Type B pancreatic cell (in vitro differentiated cells): ENCODE measurements at regions not wholly inside any gene's neighbourhood (a gene's known extent, or its start where the extent isn't known, plus 50 kb on each side); places are given as distances from the start of the nearest gene placed in this dataset.

Experiments
- DNase-seq: peaks from one replicate; pipeline ENCODE4 v3.0.0; 2021; ENCODE audit warnings: mixed read lengths; ENCODE audit not compliant: unreplicated experiment; ENCODE audit errors: extremely low spot score
- H3K27ac Mint-ChIP-seq: 2 replicates; pipeline ENCODE4 v1.8.0; 2021; ENCODE audit warnings: mild to moderate bottlenecking, mixed read lengths
- H3K27me3 Mint-ChIP-seq: 2 replicates; pipeline ENCODE4 v1.8.0; 2021; ENCODE audit warnings: mixed read lengths
- H3K36me3 Mint-ChIP-seq: 2 replicates; pipeline ENCODE4 v1.8.0; 2021; ENCODE audit warnings: mixed read lengths
- H3K4me1 Mint-ChIP-seq: one replicate; pipeline ENCODE4 v1.8.0; 2021; ENCODE audit warnings: mixed read lengths; ENCODE audit not compliant: unreplicated experiment
- H3K4me3 Mint-ChIP-seq: 2 replicates; pipeline ENCODE4 v1.8.0; 2021; ENCODE audit warnings: mild to moderate bottlenecking, mixed read lengths
- H3K9me3 Mint-ChIP-seq: 2 replicates; pipeline ENCODE4 v1.8.0; 2021; ENCODE audit warnings: mixed read lengths
- TF ChIP-seq, protein P1 (sequence below): fragments of 200-600 bp; sonication (generic); conservative IDR thresholded peaks from 2 replicates; pipeline ENCODE4 v1.5.0; 2021; ENCODE audit warnings: antibody characterized with exemption, mild to moderate bottlenecking

DNA sequence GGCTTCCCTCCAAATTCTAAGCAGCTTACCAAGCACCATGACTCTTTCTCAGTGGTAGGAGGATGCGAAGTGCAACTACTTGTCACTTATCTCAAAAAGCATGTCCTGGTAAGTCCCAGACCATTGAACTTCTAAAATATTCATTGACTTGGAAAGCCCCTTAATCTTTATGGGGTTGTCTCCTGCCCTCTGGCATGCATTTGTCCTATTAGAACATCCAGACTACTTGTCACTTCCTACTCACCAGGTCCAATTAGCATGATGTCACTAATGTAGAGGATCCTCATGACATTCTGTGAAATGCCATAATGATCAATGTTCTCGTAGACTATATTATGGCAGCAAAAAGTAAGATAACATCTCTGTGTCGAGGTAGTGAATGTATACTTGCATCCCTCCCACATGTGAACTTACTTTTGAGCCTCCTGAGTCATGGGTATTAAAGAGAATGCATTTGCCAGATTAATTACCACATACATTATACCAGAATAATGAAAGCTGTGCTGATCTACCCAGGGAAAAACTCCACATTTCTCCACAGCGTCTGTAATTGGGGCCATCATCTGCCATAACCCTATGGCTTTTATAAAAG is 63.5 kb upstream of the RAD23B start:
- no peak for DNase-seq
- TF ChIP-seq, protein P1, sequence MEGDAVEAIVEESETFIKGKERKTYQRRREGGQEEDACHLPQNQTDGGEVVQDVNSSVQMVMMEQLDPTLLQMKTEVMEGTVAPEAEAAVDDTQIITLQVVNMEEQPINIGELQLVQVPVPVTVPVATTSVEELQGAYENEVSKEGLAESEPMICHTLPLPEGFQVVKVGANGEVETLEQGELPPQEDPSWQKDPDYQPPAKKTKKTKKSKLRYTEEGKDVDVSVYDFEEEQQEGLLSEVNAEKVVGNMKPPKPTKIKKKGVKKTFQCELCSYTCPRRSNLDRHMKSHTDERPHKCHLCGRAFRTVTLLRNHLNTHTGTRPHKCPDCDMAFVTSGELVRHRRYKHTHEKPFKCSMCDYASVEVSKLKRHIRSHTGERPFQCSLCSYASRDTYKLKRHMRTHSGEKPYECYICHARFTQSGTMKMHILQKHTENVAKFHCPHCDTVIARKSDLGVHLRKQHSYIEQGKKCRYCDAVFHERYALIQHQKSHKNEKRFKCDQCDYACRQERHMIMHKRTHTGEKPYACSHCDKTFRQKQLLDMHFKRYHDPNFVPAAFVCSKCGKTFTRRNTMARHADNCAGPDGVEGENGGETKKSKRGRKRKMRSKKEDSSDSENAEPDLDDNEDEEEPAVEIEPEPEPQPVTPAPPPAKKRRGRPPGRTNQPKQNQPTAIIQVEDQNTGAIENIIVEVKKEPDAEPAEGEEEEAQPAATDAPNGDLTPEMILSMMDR = no peak
- Mint-ChIP-seq H3K4me1 (peaks cover 17% of the 10 kb centered on the region), H3K27ac (no peak overlapping the region), H3K4me3 (no peak overlapping the region), H3K9me3 (no peaks in the 10 kb centered on the region), H3K36me3 (no peaks in the 10 kb centered on the region), H3K27me3 (no peaks in the 10 kb centered on the region)

DNA sequence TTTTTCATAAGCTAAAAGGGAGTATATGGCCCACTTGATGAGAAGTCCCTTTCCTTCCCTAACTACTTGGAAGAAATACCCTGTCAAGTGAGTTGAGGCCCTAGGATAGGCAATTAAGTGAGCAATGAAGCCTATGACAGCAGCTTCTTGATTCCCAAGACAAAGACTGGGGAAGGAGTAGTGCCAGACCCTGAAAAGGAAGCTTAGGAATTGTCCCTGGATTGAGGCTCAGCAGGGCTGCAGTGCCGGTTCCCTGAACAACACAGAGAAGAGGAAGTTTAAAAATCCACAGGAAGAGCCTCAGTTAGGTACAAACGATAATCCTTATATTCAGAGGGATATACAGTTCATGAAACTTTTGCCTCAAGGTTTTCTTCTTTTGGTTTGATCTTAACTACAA is 61.8 kb upstream of the RAD23B start:
- Mint-ChIP-seq H3K27me3 (no peaks in the 10 kb centered on the region), H3K9me3 (no peaks in the 10 kb centered on the region), H3K4me1 (peaks cover 17% of the 10 kb centered on the region), H3K36me3 (no peaks in the 10 kb centered on the region), H3K4me3 (peak overlapping the region; percentile 44), H3K27ac (peak overlapping the region; percentile 75)
- TF ChIP-seq, protein P1 = no peak
- no peak for DNase-seq

DNA sequence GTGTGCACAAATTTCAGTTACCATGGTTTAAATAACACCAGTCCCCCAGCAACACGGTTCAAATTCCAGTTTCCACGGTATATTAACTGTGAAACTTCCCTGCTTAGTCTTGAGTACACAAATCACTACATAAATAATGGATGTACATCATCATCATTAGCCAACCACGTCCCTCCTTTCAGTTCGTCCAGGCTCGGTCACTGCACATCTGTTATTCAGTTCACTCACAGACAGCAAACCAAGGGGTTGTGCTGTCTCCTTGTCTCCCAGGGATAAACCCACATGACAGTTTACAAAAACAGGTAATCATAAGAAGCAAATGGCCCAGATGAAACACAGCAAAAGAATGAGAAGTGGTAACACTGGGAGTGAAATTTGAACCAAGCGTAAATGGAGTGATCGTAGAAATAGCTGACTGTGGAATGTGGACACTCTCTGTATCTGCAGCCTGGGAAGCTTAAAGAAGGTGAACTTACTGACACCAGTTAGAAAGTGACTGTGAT is 61.0 kb upstream of the RAD23B start:
- peak overlapping the region; percentile 74 for H3K4me3 Mint-ChIP-seq
- H3K27ac Mint-ChIP-seq = peak overlapping the region; percentile 75
- peaks cover 17% of the 10 kb centered on the region for H3K4me1 Mint-ChIP-seq
- no peak for DNase-seq
- H3K27me3 Mint-ChIP-seq = no peaks in the 10 kb centered on the region
- TF ChIP-seq, protein P1 = no peak
- H3K36me3 Mint-ChIP-seq = no peaks in the 10 kb centered on the region
- no peaks in the 10 kb centered on the region for H3K9me3 Mint-ChIP-seq

DNA sequence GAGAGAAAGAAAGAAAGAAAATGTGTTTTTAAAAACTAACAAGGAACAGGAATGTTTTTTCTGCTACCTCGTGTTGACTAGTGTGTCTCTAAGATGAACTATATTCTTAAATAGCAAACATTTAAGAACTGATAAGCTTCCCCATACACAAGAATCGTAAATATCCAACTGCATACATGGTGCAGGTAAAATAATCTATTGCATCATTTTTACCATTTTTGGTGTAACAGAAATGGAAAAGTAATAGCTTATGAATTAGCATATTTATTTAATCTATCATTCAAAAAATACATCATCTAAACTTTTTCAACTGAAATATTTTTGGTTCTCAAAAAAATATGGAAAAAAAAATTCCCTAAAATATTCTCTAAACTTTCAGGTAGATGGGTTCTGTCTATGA is 59.7 kb upstream of the RAD23B start:
- DNase-seq = no peak
- Mint-ChIP-seq H3K36me3 (no peaks in the 10 kb centered on the region), H3K27me3 (no peaks in the 10 kb centered on the region), H3K4me3 (no peak overlapping the region), H3K27ac (no peak overlapping the region), H3K9me3 (no peaks in the 10 kb centered on the region), H3K4me1 (peaks cover 24% of the 10 kb centered on the region)
- TF ChIP-seq, protein P1 = no peak

DNA sequence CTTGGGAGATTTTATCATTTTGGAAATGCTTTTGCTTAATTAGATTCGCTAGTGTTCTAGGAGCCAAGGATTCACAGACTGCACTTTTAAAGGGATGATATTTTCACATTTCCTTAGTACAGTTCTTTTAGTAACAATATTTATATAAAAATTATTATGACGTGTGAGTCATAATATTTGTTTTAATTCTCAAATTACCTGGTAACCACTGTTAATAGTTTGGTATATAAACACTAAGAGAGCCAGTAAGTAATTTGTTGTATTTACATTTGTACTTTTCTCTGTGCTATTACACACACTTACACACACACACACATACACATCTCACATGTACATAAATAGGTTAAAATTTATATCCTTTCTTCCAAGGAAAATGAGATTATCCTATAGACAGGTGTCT is 58.8 kb upstream of the RAD23B start:
- H3K27me3 Mint-ChIP-seq = no peaks in the 10 kb centered on the region
- H3K36me3 Mint-ChIP-seq = no peaks in the 10 kb centered on the region
- H3K9me3 Mint-ChIP-seq = no peaks in the 10 kb centered on the region
- no peak overlapping the region for H3K4me3 Mint-ChIP-seq
- H3K4me1 Mint-ChIP-seq = peaks cover 31% of the 10 kb centered on the region
- H3K27ac Mint-ChIP-seq = no peak overlapping the region
- DNase-seq = no peak
- TF ChIP-seq, protein P1 = no peak
